HG03354 (cell line): ENCODE measurements at regions not wholly inside any gene's neighbourhood (a gene's known extent, or its start where the extent isn't known, plus 50 kb on each side); places are given as distances from the start of the nearest gene placed in this dataset.

ENCODE experiments used
- ATAC-seq: cut with Tn5 transposase; IDR thresholded peaks from one replicate; pipeline ENCODE4 v1.9.1; 2021; ENCODE audit warnings: mild to moderate bottlenecking; ENCODE audit not compliant: unreplicated experiment, poor library complexity, severe bottlenecking

DNA sequence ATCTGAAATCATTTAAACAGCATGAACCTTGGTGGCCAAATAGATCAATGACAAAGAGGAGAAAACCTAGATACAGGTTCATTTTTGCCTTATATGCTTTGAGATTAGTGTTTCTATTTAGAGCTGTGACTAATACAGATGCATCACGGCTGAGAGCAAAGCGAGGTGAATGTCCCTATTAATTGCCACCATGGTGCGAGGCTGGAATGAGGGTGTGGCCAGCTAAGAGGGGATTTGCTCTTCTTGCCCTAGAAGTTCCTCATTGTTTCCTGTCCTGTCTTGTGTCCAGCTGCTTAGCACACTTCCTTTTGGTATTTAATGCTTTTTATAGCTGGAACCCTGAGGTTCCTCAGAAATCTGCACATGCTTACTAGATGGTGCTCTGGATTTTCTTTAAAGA, 339.1 kb upstream of the RGMA start:
- ATAC-seq: no peak

DNA sequence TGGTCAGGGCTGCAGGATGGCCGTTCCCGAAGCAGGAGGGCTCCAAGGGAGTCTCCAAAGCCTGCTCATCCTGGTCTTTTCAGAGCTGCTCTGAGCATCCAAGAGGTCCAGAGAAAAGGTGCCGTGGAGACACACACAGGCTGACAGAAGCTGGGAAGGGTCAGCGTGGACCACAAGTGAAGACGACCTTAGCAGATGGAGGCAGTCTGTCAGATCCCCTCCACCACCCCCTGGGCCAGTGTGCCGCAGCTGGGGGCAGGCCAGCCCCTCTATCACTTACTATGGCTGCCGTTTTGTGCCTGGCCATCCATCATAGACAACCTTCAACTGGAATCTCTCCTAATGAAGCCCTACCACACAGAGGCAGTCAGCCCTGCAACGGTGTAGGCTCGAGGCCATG, 335.1 kb upstream of the RGMA start:
- ATAC-seq: no peak

DNA sequence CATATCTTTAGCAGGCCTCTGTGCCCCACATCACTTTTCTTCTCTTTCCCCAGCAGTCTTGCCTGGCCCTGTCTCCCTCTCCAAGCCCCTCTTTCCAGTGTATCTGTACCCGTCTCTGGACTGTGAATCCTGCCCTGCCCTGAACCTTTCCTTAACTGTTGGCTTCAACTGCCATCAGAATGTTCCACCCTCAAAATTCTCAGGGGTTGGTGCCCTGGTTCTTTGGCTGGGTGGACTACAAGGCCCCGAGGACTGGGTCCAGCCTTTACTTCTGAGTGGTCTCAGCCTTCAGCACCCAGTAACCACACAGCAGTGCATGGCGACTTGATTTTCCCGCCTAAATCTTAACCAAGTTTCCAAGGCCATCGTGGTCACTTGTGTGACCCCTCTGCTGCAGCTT, 333.5 kb upstream of the RGMA start:
- ATAC-seq: no peak

DNA sequence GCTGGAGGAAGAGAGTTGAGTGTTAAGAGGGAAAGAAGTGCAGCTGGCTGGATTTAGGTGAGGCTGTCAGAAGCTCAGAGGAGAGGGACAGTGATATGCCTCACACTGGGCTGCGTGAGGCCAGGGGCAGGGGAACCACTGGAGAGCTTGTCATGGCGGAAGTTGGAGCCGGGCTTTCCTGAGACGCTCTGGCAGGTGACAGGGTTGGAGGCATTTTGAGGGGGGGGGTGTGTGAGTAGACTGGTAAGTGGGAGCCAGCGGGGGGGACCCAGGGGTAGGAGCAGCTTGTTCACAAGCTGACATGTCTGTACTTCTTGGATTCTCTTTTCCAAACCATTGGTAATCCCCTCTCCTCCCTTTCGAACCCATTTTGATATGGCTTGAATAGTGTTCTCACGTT, 331.5 kb upstream of the RGMA start:
- no peak for ATAC-seq

DNA sequence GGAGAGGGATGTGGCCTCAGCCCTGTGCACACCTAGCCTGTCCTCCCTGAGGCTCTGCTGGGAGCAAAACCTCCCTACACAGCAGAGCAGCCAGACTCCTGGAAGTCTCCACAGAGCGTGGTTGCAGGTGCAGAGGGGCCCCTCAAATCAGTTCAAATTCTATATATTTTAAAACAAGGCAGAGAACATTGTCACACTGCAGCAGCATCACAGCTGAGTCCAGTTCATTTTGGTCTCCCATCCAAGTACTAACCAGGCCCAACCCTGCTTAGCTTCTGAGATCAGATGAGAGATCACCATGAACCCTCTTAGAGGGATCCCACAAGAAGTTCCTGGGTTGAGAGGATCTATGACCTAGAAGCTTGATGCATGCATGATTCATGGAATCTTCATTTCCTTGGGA, 331.0 kb upstream of the RGMA start:
- ATAC-seq: no peak

DNA sequence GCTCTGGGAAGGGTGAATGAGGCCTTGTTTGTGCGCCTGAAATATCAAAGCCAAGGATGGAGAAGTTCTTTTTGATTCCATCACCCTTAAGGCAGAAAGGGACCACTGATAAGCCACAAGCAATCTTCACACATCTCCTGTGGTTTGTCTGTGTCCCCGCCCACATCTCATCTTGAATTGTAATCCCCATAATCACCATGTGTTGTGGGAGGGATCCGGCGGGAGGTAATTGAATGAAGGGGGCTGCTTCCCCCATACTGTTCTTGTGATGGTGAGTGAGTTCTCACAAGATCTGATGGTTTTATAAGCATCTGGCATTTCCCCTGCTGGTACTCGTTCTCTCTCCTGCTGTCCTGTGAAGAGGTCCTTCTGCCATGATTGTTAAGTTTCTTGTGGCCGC, 329.6 kb upstream of the RGMA start:
- ATAC-seq: no peak

DNA sequence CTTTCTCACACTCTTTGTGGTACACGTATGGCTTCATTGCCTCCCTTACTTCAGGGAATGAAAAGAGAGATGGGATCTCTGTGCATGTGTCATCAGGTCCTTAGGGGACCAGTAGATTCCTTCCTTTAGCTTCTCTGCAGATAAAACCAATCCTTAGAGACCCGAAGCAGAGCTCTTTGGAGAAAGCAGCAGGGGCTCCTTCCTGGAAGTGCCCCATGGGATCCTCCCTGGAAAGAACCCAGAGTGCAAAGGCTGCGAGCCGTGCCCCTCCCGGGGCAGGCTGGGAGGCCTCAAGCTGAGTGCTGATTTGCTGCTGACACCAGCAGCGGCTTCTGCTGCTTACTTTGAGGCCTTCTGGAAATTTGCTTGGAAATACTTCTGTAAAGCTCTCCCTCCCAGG, 328.6 kb upstream of the RGMA start:
- no peak for ATAC-seq

DNA sequence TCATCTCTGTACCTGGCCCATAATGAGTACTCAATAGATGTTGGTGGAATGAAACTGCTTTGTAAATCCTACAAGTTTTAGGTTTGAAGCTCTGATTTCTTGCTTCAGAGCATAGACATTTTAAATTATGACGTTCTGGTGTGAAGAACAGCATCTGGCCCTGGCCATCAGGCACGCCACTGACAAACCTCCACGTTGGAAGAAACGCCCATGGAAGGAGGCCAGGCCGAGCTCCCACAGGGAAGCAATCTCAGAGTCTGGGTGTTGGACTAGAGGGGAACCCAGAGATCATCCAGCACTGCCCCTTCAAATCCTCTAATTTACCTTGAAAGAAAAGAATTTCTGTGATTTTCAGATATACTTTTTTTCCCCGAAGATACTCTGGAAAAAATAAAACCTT, 328.1 kb upstream of the RGMA start:
- ATAC-seq: no peak

DNA sequence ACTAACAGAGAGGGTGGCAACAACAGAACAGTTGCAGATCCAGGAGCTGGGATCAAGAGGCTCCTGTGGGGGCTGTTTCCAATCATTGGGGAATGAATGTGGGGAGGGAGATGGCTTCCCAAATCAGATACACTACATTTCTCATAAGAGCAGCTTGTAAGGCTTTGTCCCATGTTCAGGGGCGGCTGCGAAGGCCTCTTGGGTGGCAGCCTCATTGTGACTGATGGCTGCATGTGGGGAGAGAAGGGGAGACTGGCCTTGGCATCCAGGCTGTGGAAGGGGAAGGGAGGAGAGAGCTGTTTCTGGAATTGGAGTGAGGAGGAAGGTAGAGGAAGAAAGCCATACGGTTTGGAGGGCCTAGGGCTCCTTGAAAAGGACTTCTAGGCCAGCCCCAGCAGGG, 326.6 kb upstream of the RGMA start:
- ATAC-seq: no peak

DNA sequence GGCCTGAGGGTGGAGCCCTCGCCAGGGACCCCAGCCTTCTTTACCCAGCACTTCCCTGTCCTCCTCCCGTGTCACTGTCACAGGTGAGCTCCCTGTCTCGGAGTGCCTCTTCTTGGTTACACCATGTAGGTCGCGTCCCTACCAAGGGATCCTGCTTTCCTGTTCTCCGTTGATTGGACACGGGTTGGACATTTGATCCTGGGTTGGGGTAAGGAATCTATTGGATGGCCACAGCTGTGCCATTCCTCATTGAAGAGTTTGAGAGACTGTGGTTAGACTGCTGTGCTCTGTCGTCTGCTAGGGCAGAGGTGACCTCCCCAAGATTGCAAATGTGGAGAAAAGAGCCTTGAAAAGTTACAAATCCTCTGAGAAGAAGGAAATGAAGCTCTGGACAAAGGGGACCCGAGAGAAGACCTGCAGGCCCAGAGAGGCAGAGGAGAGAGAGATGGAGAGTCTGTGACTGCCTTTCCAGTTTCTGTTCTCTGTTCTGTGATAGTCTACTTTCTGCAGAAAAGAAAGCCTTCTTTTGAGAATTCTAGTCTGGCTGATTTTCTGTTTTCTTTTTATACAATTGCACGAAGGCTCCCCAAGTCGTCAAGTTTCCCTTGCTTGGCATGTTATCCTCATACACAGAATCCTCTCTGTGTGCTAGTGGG, 325.7 kb upstream of the RGMA start:
- ATAC-seq: no peak

DNA sequence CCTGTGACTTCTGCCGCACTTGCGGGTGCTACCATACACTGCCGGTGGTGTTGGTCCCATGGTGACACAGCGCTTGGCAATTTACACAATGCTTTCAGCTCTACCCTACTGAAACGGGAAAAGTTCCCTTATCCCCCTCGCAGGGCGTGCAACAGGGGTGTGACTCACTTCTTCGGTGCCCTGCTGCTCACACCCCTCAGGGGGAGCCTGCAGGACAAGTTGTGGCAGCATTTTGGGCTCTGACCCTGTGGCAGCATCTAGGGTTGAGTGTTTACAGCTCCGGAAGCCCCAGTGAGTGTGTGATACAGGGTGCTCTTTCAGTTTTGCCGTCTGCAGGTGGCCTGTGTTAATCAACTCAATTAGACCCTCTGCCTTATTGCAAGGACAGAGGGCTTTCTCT, 324.7 kb upstream of the RGMA start:
- ATAC-seq: no peak

DNA sequence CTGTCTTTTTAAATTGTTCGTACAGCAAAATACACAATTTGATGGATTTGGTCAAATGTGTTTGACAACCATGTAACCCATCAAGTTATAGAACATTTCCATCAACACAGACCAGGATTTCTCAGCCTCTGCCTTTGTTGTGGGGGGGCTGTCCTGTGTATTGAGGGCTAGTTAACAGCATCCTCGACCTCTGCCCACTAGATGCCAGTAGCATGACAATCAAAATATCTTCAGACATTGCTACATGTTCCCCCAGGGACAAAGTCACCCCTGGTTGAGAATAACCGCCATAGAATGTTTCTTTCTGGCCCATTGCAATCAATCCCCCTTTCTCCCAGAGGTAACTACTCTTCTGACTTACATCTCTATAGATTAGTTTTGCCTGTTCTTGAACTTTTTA, 310.1 kb upstream of the RGMA start:
- ATAC-seq: no peak

DNA sequence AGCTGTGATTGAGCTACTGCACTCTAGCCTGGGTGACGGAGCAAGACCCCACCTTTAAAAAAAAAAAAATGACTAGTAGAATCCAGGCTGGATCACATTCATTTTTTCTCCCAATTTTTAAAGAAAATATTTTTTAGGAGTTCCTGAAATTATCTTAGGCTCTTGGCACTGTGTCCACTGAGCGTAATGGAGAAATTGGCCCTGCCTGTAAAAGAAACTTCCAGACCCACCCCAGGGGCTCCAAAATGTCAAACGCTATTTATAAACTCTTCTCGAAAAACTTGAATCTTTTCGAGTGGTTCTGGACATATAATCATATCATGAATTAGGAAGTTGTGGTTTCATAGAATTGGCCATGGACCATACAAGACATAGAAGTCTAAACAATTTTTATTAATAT, 300.2 kb upstream of the RGMA start:
- no peak for ATAC-seq

DNA sequence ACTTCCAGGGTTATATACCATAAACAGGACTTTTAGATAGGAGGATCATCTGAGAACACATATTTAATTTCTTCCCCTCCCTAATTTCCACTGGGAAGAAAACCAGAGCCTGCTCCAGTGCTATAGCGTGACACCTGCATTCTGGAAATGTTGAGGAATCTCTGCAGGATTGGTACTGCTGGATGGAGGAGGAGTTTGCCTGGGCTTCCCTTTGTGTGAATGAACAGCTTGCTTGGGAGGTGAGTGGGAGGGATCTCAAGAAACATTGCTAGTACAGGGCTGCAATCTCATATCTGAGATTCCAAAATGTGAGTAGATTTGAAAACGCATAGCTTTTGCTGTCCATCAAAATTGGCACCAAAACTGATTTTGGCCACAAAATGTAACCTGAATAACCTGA, 295.9 kb upstream of the RGMA start:
- ATAC-seq: no peak

DNA sequence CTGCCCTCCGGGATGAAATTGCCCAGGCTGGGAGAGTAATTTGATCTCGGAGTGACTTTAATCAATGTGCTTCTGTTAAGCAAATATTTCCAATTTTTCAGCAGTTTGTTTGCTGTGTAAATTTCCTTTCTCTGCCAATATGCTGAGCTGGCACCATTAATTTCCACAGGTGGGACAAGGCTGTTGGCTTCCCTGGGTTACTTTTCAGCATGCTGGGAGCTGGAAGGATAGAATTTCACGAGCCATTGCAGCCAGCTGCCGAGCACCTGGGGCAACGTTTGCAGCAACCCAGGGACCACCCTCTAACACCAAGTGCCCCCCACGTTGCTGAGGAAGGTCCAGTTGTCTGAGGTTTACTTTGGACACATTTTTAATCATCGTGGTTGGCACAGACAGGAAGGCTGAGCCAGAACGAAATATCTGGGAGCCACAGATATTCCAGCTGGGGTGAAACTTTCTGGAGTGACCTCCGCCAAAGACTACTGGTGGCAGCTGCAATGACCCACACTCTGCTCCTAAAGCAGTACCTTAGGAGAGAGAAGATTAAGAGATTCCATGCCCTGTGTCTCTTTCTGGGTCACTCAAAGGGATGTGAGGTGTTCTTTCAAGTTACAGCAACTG, 293.3 kb upstream of the RGMA start:
- ATAC-seq: no peak

DNA sequence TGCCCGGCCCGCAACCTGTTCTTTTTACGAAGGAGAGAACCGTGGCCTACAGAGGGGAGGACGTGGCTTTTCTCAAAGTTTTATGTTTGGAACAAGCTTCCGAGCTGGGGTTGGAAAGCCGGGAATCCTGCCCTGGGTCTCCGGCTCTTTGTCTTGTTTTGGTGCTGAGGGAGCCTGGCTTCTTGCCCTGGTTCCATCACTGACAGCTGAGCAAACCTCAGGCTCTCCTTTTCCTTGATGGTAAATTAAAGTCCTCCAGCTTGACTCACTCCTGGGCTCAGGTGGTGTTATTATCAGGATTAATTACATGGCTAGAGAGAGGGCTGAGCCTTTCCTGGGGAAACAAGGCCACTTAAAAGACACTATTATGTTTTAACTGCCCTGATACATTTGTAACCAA, 289.5 kb upstream of the RGMA start:
- ATAC-seq: no peak

DNA sequence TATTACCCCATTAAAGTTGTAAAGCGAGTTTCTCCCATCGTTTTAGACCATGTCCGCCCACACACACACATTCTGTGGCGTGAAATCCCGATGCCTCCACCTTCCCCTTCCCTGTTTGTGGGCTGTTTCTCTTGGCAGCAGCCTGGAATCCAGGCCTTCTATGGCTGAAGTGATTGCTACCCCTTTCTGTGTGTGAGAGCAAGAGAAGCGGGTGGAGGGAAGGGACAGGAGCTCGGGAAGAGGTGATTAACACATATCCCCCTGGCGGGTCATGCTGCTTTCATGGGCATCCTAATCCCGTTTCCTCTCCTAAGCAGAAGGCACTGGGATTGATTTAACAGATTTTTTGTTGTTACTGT, 283.8 kb upstream of the RGMA start:
- ATAC-seq: no peak

DNA sequence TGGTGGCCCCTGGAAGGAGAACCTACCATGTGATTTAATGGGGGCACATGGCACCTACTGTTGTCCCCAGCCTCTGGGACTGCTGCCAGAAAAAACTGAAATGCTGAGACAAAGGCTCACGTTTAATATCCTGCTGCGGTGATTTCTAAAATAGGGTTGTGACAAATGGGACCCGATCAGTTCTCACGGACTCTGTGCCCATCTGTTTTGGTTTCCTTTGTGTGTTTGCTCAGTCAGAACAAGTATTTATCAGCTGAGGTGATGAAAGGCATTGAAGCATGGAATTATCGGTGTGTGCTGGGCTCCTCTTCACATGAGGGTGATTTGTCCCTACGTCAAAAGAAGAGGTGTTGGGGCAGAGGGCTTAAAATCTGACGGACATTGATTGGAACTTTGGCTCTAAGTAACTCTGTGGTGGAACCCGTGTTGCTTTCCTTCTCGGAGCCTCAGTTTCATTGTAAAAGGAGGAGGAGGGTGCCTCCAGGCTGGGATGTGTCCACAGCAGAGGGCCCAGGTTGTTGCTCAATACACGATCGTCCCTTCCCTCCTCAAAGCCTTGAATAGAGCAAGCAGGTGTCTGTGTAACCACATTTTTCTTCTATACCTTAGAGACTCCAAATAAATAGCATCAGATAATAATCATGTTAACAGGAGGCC, 283.3 kb upstream of the RGMA start:
- ATAC-seq: no peak

DNA sequence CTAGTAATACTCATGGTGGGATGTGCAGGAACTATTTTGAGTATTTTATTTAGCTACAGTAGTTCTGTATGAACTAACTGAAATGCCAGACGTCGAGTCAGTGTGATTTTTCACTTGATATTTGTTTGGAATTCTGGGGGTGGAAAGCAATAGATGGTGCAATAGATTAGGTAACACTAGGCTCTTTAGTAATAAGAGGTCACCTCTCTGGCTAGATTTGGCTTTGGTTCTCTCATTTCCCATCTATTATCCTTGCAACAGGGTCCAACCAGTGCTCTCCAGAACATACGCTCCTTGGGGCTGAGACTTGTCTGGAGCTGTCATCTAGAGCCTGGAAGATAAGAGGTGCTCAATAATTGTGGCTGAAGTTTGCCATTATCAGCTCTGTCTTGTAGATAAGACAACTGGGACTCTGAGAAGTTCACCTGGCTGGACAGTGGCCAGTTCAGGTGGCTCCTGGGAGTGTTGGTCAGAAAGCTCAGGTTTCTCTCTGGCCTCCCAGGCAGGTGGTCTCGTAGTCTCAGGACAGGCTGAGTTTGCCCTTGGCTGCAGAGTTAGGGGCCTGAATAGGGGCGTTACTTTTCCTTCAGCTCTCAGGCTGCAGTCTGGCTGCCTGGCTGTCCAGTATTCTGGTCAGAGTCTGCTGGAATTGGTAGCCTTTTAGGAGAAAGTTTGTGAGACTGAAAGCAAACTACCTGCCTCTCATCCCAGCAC, 277.5 kb upstream of the RGMA start:
- ATAC-seq: no peak

DNA sequence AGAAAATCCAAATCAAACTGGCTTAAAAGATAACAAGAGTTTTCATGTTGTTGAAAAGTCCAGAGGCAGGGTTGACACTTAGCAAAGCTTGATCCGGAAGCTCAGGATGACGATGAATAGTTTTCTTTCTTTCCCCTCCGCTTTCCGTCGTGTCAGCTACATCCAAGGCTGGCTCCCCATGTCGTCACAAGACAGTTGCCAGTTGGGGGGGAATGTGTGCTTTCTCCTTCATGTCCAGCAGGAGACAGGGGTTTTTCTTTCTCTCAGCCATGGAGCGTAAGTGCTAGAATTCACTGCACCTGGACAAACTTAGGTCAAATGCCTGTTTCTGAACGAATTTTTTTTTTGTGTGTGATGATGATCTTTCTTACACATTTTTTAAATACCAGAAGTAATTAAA, 273.8 kb upstream of the RGMA start:
- no peak for ATAC-seq

DNA sequence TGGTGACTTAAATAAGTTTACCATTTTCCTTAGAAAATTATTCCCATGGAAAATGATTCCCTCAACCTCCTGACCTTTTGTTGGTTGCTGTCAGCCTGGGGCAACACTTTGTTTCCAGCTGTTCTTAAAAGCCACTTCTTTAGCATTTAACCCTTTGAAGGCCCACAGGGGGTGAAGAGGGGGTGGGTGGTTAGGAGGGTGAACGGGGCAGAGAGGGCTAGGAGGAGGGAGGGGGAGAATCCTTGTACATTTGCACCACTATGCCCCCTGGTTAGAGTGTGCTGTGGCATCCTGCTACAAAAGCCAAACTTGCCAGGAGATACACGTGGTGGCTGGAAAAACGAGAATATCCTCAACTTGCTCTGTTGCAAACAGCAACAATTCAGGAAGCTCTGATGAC, 273.2 kb upstream of the RGMA start:
- ATAC-seq: no peak
